22Rv1 (cell line): ENCODE measurements at regions not wholly inside any gene's neighbourhood (a gene's known extent, or its start where the extent isn't known, plus 50 kb on each side); places are given as distances from the start of the nearest gene placed in this dataset.
A peak's percentile ranks its signal among the peaks of the same experiment; 100 is the strongest.
"Not testable (repeated sequence)": the region's sequence is repeated elsewhere in the genome, so short reads cannot be mapped to it uniquely, and the experiment has no call there.

Experiments
- H3K27ac ChIP-seq: fragments of 450-650 bp; 2 replicates; pipeline ENCODE4 v1.5.1; 2017
- CTCF ChIP-seq: fragments of 450-650 bp; IDR thresholded peaks from 2 replicates; pipeline ENCODE4 v1.5.1; 2017; ENCODE audit warnings: mild to moderate bottlenecking
- ZFX ChIP-seq: fragments of 450-650 bp; IDR thresholded peaks from 2 replicates; pipeline ENCODE4 v1.6.1; 2017; ENCODE audit warnings: antibody characterized with exemption, borderline replicate concordance

GRCh38 chr17:45585794-45586650 lies 95.5 kb upstream of the PLEKHM1 start:
- H3K27ac ChIP-seq, result peak overlapping the region; percentile 93
- peak; percentile 50 for TF ChIP-seq CTCF

DNA sequence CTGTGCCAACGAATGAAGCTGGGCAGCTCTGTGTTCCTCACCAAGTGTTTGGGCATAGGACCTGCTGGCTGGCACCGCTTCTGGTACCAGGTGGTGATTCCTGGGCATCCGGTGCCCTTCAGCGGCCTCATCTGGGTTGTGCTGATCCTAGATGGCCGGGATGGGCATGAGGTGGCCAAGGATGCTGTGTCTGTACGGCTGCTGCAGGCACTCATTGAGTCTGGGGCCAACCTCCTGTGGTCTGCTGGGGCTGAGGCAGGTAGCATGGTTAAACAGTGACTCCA lies 96.1 kb upstream of the PLEKHM1 start:
- H3K27ac ChIP-seq, result peak overlapping the region; percentile 93

DNA sequence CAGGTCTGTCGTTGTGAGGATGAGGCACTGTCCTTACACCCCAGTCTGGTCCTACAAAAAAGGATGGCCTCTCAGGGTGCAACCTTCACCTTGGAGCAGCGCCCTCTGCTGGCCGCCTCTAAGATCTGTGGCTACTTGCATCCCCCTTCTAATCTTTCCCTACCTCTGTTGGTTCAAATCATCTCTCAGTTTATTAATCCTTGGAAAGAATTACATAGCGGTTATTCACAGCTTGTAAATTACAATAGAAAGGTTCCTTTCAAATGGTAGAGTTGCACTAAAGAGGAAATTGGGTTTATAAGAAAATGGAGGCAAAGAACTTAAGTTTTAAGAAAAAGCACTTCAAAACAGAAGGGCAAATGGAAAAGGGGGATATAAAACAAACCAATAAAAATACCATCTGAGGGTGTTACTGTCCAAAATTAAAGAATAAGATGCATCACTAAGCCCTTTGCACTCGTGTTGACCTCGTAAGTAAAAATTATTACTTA lies 102.0 kb upstream of the PLEKHM1 start:
- H3K27ac ChIP-seq, result not testable (repeated sequence)
- peak; percentile 91 for TF ChIP-seq CTCF

DNA sequence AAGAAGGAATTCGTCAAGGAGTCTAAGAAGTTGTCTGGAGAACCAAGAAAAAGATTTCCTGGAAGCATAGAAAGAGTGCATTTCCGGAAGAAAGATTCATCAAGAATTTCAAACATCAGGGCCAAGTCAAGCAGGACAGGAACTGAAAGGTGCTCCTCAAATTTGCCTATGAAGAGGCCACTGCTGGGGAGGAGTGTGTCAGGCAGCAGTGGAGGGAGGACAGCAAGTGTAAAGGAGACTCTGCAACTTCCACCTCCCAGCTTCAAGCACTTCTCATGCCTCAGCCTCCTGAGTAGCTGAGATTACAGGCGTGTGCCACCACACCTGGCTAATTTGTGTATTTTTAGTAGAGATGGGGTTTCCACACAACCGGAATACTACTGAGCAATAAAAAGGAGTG lies 105.8 kb upstream of the PLEKHM1 start:
- not testable (repeated sequence) for H3K27ac ChIP-seq

DNA sequence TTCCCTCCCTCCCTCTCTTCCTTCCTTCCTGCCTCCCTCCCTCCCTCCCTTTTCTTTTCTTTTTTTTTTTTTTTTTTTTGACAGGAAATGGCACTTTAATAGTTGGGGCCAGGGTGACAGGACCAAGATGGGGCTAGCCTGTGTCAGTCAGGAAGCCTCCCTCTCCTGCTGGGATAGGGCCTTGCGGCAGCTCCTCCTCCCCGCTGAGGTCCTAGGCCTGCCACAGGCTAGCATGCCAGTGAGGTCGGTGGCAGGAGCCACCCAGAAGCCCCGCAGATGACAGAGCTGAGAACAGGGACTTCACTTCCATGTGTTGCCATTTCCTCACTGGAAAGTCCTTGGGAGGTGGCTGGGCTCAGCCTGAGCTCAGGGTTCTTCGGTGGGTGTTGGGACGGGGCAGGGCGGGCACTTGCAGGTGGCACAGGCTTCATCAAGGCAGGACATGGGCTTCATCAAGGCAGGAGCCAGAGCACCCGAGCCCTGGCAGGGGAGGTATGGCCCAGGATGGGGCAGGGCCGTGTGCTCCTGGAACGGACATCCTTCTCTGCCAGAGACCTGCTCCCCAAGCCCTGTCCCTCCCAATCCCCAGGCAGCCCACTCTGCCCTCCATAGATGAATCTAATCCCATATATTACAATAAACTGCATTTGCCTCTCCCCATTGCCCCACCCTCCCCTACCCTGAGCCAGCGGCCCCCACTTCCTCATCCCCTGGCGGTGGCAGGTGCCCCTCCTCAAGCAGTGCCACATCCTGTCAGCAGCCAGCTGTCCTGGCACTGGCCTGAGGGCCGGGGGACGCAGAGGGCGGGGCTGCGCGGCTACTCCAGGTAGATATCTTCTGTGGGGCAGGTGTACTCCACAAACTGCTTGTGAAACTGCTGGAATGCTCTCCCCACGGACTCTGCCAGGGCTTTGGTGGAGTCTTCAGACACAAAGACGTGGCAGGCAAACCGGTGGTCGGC lies 109.8 kb upstream of the PLEKHM1 start:
- H3K27ac ChIP-seq, result not testable (repeated sequence)

DNA sequence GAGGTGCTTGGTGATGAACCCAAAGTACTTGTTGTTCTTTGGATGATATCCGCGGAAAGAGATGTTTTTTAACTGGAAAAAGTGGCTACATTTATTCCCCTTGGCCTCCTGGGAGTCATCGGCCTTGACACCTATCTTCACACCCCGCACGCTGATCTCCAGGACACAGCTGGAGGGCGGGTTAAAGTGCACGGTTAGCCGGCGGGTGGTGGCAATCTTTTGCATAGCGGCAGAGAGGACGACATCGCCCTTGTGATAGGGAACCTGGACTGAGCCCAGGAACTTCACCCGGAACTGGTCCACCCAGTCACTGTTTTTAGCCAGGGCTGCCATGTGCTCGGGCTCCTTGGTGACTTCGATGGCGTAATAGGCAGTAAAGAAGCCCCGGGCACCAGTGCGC lies 110.5 kb upstream of the PLEKHM1 start:
- H3K27ac ChIP-seq, result not testable (repeated sequence)

DNA sequence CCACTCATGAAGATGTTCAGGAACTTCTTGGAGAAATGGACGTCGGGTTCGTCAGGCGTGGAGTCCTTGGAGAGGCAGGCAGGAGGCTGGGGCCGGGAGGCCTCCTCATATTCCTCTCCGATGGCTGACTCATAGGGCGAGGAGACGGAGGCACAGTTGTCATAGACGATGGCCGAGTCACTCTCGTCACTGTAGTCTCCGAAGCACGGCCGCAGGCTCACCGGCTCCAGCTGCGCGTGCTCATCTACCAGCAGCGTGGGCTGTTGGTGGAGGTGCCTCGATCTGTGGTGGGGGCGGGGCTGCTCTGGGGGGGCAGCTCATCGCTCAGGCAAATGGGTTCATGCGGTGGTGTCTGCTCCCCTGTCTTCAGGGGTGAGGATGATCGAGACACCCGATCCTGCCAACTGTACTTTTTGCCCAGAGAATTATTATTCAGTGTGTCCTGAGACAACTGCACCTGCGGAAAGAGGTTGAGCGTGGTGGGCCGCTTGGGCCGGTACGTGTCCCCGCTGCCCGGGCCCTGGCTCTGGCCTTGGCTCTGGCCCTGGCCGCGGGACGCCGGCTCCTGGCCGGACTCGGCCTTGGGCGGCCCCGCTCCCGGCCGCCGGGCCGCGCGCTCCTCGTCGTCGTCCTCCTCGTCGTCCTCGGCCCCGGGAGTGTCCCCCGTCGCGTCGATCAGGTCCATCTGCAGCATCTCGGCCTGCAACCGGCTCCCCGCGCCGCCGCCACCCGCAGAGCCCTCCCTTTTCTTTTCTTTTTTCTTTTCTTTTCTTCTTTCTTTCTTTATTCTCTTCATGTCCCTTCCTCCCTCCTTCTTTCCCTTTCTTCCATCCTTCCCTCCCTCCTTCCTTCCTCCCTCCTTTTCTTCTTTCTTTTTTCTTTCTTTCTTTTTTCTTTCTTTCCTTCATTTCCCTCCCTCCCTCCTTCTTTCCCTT lies 111.4 kb upstream of the PLEKHM1 start:
- not testable (repeated sequence) for H3K27ac ChIP-seq

DNA sequence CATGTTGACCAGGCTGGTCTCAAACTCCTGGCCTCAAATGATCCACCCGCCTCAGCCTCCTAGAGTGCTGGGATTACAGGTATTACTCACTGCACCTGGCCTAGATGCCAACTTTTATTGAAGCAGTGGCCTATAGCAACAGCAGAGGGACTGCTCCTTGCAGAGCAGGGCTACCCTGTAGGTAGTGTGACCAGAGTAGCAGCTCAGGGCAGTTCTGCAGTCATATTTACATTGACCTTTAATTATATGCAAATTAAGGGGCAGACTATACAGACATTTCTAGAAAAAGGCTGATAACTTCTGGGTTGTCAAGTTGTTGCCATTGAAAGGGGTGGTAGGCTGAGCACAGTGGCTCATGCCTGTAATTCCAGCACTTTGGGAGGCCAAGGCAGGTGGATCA lies 115.2 kb upstream of the PLEKHM1 start:
- not testable (repeated sequence) for H3K27ac ChIP-seq

- not testable (repeated sequence) for H3K27ac ChIP-seq
Observed at GRCh38 chr17:45619984-45620405, 129.5 kb upstream of the PLEKHM1 start.

DNA sequence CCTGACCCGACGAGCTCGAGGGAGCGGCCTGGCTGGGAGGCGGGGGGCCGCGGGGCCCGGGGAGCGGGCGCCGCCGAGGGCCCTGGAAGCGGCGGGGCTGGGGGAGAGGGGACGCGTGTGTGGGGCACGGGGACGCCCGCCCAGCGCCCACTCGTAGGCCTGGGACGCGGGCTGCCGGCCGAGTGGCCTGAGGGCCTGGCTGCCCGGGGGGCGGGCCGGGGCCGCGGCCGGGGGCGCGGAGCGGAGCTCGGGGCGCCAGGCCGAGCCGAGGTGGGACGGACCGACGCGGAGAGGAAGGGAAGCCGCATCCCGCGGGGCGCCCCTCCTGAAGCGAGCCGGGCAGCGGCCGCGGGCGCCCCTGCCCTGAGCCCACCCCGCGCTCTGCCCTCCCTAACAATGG lies 129.9 kb upstream of the PLEKHM1 start:
- H3K27ac ChIP-seq, result not testable (repeated sequence)

DNA sequence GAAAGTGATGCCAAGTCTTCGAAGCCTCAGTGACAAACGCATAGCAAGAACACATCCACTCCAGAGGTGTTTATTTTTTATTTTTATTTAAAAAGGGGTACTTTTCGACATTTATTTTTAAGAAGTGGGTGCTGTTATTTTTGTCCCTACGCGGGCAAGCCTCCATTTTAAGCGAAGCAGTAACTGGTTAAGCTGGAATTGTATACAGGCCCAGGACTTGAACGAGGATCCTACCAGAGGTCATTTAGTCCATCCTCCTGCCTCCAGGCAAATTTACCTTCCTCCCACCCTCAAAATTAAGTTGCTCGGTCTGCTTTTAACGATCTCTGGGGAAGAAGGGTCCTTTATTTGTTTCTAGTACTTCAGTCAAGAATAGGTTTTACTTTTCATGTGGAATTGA lies 130.6 kb upstream of the PLEKHM1 start:
- not testable (repeated sequence) for H3K27ac ChIP-seq

- not testable (repeated sequence) for H3K27ac ChIP-seq
Observed at GRCh38 chr17:45622295-45622694, 131.8 kb upstream of the PLEKHM1 start.

- no peak overlapping the region for H3K27ac ChIP-seq
- no peak for TF ChIP-seq ZFX
- no peak for TF ChIP-seq CTCF
Observed at GRCh38 chr17:45628019-45628418, 137.5 kb upstream of the PLEKHM1 start.
